Fibroblast of the aortic adventitia (primary cell): ENCODE measurements at regions not wholly inside any gene's neighbourhood (a gene's known extent, or its start where the extent isn't known, plus 50 kb on each side); places are given as distances from the start of the nearest gene placed in this dataset.

Source experiments
- DNase-seq: peaks from one replicate; pipeline ENCODE4 v3.0.0-alpha.2; 2010; ENCODE audit warnings: low read depth
- H3K4me3 ChIP-seq: 2 replicates; pipeline ENCODE4 v1.5.1; 2011; ENCODE audit warnings: low read depth, mild to moderate bottlenecking, control low read depth, low read length, moderate library complexity
- TF ChIP-seq, protein P1 (sequence below): IDR thresholded peaks from 2 replicates; pipeline ENCODE4 v1.5.1; 2011; ENCODE audit warnings: mild to moderate bottlenecking, low read length, control low read depth, inconsistent platforms; ENCODE audit not compliant: insufficient read depth

DNA sequence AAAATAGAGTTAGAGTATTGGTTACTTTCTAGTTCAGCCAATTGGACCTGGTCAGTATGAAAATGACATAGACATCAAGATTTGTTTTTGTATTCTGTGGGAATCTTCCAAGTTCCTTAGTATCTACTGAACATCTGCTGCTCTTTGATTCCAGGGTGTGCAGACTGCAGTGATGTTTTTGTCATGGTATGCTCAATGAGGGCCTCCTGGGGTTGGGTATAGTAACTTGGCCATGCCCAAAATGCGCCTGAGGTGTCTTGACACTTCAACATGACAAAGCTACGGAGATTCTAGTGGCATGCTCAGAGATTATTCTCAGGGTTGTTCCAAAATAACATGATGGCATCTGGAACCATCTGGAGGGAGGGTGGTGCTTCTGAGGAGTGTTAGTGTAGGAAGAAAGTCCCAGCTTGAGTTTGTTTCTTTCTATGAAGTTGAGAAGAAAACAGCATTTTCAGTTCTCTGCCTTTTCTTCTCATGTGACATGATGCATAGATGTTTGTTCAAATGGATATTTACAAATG, 313.5 kb upstream of the TBL1XR1 start:
- no peak overlapping the region for H3K4me3 ChIP-seq
- TF ChIP-seq, protein P1, sequence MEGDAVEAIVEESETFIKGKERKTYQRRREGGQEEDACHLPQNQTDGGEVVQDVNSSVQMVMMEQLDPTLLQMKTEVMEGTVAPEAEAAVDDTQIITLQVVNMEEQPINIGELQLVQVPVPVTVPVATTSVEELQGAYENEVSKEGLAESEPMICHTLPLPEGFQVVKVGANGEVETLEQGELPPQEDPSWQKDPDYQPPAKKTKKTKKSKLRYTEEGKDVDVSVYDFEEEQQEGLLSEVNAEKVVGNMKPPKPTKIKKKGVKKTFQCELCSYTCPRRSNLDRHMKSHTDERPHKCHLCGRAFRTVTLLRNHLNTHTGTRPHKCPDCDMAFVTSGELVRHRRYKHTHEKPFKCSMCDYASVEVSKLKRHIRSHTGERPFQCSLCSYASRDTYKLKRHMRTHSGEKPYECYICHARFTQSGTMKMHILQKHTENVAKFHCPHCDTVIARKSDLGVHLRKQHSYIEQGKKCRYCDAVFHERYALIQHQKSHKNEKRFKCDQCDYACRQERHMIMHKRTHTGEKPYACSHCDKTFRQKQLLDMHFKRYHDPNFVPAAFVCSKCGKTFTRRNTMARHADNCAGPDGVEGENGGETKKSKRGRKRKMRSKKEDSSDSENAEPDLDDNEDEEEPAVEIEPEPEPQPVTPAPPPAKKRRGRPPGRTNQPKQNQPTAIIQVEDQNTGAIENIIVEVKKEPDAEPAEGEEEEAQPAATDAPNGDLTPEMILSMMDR = no peak
- no peak for DNase-seq

GRCh38 chr3:177512945-177513814, 315.9 kb upstream of the TBL1XR1 start:
- H3K4me3 ChIP-seq = no peak overlapping the region
- TF ChIP-seq, protein P1 = no peak
- DNase-seq = no peak

DNA sequence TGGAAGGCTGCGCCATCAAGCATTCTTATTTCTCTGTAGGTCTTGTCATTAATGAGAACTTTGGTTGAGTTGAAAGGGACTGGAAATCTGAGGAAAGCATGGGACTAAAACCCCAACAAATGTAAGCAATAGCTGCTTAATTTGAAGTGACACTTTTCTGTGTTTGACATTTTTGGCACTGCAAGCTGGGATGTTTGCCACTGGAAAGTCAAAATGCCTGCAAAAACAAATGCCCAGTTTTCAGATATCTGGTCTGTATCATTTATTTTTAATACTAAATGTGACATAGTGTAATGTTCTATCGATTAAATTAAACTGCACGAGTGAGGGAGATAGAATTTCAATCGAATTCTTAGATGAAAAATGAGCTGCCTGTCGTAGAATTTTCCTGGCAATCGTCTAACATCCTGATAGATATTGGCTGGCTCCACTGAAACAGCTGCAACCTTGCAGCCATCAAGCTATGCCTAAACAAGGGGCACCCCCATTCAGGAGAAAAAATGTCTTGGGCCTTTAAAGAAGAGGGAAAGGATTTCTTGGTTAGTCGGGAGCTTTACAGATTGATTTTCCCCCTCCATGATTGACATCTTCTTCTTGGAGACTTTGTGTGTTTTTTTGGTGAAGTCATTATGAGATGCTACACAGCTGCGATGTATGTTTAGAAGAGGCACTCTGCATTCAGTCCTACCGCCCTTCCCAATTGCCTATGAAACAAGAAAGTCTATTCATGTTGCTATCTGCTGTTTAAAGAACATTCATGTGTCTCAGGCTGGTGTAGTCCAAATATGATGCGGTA, 316.7 kb upstream of the TBL1XR1 start:
- no peak overlapping the region for H3K4me3 ChIP-seq
- no peak for DNase-seq
- TF ChIP-seq, protein P1 = no peak

DNA sequence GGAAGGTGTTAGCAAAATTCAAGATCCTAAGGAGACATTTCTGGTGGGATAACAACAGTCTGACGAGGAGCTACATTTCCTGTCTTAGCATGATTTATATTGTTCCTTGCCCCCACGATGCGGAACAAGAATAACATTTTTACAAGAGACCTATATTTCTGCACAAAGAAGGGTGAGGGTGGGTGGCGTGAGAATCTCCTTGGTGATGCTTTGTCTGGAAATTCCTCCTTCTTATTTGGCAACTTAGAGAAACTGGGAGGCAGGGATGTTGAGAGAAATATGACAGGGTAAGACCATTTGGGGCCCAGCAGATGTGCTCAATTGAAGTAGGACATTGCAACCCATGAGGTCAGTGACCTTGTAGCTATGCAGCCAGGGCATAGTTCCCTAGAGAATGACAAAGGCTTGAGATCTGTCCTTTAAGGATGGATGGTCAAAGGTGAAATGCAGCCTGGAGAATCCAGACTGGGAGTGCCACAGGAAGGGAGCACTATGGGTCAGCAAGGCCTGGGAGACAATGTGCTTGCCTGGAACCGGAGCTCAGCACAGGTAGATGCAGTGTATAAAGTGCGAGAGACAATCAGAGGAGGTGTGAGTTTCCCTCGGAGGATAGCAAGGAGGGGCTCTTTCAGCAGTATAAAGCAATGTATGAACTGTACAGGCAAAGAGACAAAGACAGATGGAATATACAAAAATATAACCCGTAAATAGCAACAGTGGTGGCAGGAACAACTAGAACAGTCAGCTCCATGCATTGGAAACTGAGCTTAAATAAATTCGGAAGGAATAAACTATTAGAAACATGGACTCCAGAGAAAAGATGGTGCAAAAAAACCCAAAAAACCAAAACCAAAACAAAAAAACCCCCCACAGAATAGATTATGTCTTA, 317.6 kb upstream of the TBL1XR1 start:
- no peak for DNase-seq
- TF ChIP-seq, protein P1 = no peak
- no peak overlapping the region for H3K4me3 ChIP-seq

DNA sequence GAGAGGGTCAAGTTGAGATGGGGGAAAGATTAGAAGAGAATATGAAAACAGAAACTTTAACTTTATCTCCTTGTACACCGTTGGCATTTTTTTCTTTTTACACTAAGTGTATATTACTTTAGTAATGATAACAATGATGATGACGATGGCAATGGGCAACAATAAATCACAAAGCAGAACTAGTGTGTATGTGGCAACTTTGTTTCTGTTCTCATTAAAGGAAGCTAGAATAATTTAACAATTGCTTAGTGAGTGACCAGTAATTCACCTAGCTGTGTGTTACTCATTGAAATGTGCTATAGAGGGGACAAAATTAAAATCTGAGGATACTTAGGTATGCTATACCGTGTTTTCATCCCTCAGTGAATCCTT, 318.5 kb upstream of the TBL1XR1 start:
- TF ChIP-seq, protein P1 = no peak
- no peak for DNase-seq
- no peak overlapping the region for H3K4me3 ChIP-seq
